Naive B cell (primary cell): ENCODE measurements at regions not wholly inside any gene's neighbourhood (a gene's known extent, or its start where the extent isn't known, plus 50 kb on each side); places are given as distances from the start of the nearest gene placed in this dataset.
"Not testable (repeated sequence)": the region's sequence is repeated elsewhere in the genome, so short reads cannot be mapped to it uniquely, and the experiment has no call there.

Source experiments
- ATAC-seq, 2 donors: fragments of 150-1000 bp; cut with Tn5 transposase; 2 replicates each; pipeline ENCODE4 v1.10.0; 2021; ENCODE audit warnings: low read depth in 2 of 2, mild to moderate bottlenecking in 2 of 2, moderate library complexity in 2 of 2
- DNase-seq: peaks from one replicate; pipeline ENCODE4 v3.0.0; 2022
- H3K27ac Mint-ChIP-seq, 6 donors: one replicate each; pipeline ENCODE4 v1.8.0; 2020 to 2022; ENCODE audit warnings: mild to moderate bottlenecking in 6 of 6, mixed read lengths in 6 of 6, moderate library complexity in 5 of 6, inconsistent platforms in 2 of 6
- H3K27me3 Mint-ChIP-seq, 3 donors: one replicate each; pipeline ENCODE4 v1.8.0; 2021 to 2022; ENCODE audit warnings: mixed read lengths in 3 of 3, mild to moderate bottlenecking in 1 of 3
- H3K36me3 Mint-ChIP-seq, 2 donors: one replicate each; pipeline ENCODE4 v1.8.0; 2020 to 2022; ENCODE audit warnings: mixed read lengths in 2 of 2, inconsistent platforms in 1 of 2, mild to moderate bottlenecking in 1 of 2
- H3K4me1 Mint-ChIP-seq, 3 donors: one replicate each; pipeline ENCODE4 v1.8.0; 2020 to 2022; ENCODE audit warnings: mixed read lengths in 3 of 3, inconsistent platforms in 1 of 3, mild to moderate bottlenecking in 1 of 3, moderate library complexity in 1 of 3
- H3K4me3 Mint-ChIP-seq, 8 donors: one replicate each; pipeline ENCODE4 v1.8.0; 2020 to 2022; ENCODE audit warnings: mild to moderate bottlenecking in 8 of 8, mixed read lengths in 8 of 8, moderate library complexity in 8 of 8, inconsistent platforms in 2 of 8
- H3K9me3 Mint-ChIP-seq, 7 donors: one replicate each; pipeline ENCODE4 v1.8.0; 2020 to 2022; ENCODE audit warnings: mixed read lengths in 7 of 7, mild to moderate bottlenecking in 5 of 7, inconsistent platforms in 2 of 7, moderate library complexity in 1 of 7

DNA sequence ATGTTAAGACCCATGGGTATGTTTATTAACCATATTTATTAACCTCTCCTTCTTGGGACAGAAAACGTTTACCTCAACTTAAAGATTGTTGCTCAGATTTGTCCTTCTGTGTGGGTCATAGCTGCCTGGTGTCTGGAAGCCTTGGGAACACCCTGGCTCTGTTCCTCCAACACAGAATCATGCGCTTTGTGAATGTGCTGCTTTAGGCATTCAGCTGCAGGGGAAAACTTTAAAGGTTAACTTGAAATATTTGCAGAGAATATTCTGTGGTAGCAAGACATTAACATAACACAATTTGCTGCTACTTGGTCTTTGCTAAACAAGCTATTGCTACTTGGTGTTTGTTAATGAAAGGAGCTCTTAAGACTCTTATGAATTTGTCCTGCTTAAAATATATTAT, 50.5 kb upstream of the THOC3 start:
- H3K4me3 Mint-ChIP-seq, H3K4me1 Mint-ChIP-seq, H3K27ac Mint-ChIP-seq, H3K9me3 Mint-ChIP-seq, ATAC-seq, DNase-seq, H3K36me3 Mint-ChIP-seq, H3K27me3 Mint-ChIP-seq: not testable (repeated sequence)

DNA sequence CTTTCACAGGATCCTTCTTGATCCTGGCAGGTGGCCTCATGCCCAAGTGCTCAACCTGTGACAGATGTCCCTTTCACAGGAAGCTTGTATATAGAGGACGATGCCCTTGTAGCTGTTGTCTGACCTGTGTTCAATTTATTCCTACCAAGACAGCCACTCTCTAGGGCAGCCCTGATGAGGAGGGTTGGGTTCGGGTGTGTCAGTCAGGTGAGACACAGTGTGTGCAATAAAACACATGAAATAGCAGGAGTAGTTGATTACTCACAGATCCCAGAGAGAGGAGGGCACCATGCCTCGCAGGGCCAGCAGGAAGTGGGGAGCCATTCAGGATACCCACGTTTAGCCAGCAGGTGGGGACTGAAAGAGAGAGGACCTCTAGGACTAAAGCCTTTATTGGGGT, 52.7 kb upstream of the THOC3 start:
- H3K27ac Mint-ChIP-seq, H3K27me3 Mint-ChIP-seq, ATAC-seq, H3K36me3 Mint-ChIP-seq, H3K4me3 Mint-ChIP-seq, H3K4me1 Mint-ChIP-seq, DNase-seq, H3K9me3 Mint-ChIP-seq: not testable (repeated sequence)

DNA sequence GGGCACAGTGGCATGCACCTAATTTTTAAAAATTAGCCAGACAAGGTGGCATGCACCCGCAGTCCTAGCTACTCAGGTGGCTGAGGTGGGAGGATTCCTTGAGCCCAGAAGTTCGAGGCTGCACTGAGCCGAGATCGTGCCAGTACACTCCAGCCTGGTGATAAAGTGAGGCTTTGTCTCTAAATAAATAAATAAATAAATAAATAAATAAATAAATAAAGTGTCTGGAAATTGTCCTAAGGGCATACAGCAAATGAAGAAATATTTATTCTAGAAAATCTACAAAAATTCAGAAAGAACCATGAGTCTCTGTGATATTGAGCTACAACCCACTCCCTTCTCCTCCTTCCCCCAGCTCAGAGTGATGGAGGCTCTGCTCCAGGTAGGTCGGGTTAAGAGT, 55.4 kb upstream of the THOC3 start:
- not testable (repeated sequence) for H3K4me3 Mint-ChIP-seq, ATAC-seq, H3K27ac Mint-ChIP-seq, H3K36me3 Mint-ChIP-seq, H3K27me3 Mint-ChIP-seq, DNase-seq, H3K9me3 Mint-ChIP-seq, H3K4me1 Mint-ChIP-seq

DNA sequence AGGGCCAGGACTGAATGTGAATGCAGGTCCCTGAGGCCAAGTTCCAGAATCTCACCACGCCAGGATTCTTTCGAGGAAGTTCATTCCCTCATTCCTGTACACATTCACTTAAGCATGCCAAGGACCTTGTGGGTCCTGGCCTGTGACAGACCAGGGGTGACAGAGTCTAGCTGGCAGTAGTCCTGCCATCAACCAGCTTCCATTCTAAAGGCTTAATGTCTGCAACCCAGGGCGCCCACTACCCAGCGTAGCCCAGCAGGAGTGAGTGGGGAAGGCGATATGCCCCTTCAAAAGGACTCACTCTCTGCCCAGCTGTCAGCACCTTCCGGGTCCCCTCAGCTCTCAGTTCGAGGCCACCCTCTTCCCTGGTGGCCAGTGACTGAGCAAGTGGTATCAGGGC, 61.3 kb upstream of the THOC3 start:
- not testable (repeated sequence) for H3K36me3 Mint-ChIP-seq, DNase-seq, H3K9me3 Mint-ChIP-seq, ATAC-seq, H3K4me3 Mint-ChIP-seq, H3K27ac Mint-ChIP-seq, H3K27me3 Mint-ChIP-seq, H3K4me1 Mint-ChIP-seq

DNA sequence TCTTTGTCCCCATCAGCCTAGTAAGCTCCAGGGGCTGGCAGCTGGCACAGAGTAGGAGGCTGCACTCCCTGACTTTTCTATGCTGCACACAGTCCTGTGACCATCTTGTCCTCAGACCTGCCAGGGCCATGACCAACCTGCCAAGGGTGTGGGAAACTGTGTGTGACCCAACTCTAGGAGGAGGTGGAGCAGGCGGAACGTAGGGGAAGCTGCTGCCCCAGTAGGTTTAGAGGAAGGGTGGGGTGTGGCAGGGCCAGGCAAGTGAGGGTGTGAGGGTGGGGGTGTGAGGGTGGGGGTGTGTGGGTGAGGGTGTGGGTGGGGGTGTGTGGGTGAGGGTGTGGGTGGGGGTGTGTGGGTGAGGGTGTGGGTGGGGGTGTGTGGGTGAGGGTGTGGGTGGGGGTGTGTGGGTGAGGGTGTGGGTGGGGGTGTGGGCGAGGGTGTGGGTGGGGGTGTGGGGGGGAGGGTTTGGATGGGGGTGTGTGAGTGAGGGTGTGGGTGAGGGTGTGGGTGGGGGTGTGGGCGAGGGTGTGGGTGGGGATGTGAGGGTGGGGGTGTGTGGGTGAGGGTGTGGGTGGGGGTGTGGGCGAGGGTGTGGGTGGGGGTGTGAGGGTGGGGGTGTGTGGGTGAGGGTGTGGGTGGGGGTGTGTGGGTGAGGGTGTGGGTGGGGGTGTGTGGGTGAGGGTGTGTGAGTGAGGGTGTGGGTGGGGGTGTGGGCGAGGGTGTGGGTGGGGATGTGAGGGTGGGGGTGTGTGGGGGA, 62.4 kb upstream of the THOC3 start:
- not testable (repeated sequence) for DNase-seq

DNA sequence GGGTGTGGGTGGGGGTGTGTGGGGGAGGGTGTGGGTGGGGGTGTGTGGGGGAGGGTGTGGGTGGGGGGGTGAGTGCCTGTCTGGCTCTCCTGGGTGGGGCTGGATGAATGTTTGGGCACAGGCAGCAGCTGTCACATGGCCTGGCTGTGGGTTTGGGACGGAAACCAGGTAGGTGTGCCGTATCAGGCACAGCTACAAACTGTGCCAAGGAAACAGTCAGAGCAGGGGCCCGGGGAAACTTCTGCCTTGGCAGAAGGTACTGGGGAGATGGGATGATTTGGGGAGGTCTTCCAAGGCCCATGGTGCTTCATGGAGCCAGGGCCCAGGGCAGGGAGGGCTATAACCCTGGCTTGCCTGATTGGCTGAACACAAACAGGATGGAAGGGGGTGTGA, 63.0 kb upstream of the THOC3 start:
- H3K27ac Mint-ChIP-seq, H3K4me3 Mint-ChIP-seq: not testable (repeated sequence)

More for the DNA sequence above, 62.4 kb upstream of the THOC3 start:
- not testable (repeated sequence) for H3K4me1 Mint-ChIP-seq, H3K27ac Mint-ChIP-seq, H3K36me3 Mint-ChIP-seq, H3K27me3 Mint-ChIP-seq, H3K4me3 Mint-ChIP-seq, H3K9me3 Mint-ChIP-seq
- peak; percentile 73 to 83 for ATAC-seq

DNA sequence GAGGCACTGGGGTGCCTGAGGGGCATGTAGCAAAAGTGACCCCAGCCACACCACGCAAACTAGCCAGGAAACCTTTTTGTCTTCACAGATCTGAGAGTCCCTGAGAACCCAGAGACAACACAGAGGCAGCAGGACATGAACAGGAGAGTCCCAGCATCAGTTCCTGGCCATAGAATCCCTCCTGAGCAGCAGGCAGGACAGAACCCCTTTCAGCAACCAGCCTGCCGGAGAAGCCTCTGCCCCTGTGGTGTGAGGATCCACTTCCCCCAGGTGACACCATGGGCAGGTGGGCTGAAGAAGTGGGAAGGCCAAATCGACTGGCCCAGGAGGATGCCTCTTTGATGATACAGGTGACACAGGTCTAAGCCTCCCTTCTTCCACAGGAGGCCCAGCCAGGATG, 65.1 kb upstream of the THOC3 start:
- H3K4me3 Mint-ChIP-seq, result not testable (repeated sequence)

More for the DNA sequence above, 63.0 kb upstream of the THOC3 start:
- not testable (repeated sequence) for H3K9me3 Mint-ChIP-seq, H3K4me1 Mint-ChIP-seq, H3K36me3 Mint-ChIP-seq, H3K27me3 Mint-ChIP-seq, DNase-seq
- ATAC-seq, result peak in 1 of 2 donors; percentile 48

DNA sequence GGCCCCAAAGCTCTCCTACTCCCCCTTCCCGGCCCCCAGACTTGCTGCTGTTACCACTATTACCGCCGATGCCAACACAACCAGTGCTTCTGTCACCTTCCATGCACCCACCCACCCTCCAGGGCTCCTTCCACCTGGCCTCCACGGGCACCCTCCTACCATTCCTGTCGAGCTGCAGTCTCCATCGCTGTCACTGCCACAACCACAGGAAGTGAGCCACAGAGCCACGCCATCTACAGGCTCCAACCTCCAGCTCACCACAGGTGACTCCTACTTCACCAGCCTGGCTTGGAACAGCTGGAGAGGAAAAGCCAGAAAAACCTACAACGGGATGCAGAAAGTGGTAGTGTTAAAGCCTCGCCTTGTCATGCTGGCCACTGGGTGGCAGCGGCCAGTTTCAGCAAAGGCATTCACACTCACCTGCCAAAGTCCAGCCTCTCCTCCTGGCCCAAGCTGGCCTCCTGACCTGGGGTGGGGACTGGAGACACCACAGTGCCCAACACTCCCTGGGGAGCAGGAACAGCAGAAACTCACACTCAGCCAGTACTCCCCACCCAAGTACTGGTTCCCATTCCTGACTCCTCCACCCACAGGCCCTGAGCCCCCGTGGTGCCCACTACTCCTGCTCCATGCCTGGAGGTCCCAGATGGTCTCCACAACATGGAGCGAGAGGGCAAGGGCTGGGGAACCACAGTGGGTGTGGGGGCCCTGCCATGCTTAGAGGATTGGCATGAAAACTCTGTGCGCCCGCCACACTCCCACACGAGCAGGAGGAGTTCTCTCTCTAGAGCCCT, 66.5 kb upstream of the THOC3 start:
- not testable (repeated sequence) for ATAC-seq, H3K9me3 Mint-ChIP-seq, H3K27ac Mint-ChIP-seq, DNase-seq, H3K4me1 Mint-ChIP-seq, H3K36me3 Mint-ChIP-seq, H3K4me3 Mint-ChIP-seq
- peaks cover 0 to 15% (median 2%) of the 10 kb centered on the region in 3 donors for H3K27me3 Mint-ChIP-seq

More for the DNA sequence above, 65.1 kb upstream of the THOC3 start:
- DNase-seq, ATAC-seq, H3K36me3 Mint-ChIP-seq, H3K4me1 Mint-ChIP-seq, H3K27ac Mint-ChIP-seq, H3K9me3 Mint-ChIP-seq: not testable (repeated sequence)
- peaks cover 0 to 15% (median 0%) of the 10 kb centered on the region in 3 donors for H3K27me3 Mint-ChIP-seq

DNA sequence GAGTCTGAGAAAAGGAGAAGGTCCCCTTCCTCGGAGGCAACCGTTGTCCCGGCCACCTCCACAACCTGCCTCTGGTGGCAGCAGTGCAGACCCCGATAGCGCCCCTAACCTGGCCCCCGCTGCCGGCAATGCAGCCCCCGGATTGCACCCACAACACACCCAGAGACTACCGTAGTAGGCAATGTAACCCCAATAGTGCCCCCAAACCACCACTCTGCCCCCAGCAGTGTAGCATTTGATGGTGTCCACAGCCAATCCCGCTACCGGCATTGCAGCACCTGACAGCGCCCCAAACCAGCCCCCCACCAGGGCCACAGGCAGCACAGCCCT, 67.1 kb upstream of the THOC3 start:
- not testable (repeated sequence) for DNase-seq, H3K36me3 Mint-ChIP-seq, H3K9me3 Mint-ChIP-seq, H3K4me3 Mint-ChIP-seq, H3K27ac Mint-ChIP-seq, ATAC-seq, H3K4me1 Mint-ChIP-seq
- peaks cover 0 to 15% (median 4%) of the 10 kb centered on the region in 3 donors for H3K27me3 Mint-ChIP-seq

DNA sequence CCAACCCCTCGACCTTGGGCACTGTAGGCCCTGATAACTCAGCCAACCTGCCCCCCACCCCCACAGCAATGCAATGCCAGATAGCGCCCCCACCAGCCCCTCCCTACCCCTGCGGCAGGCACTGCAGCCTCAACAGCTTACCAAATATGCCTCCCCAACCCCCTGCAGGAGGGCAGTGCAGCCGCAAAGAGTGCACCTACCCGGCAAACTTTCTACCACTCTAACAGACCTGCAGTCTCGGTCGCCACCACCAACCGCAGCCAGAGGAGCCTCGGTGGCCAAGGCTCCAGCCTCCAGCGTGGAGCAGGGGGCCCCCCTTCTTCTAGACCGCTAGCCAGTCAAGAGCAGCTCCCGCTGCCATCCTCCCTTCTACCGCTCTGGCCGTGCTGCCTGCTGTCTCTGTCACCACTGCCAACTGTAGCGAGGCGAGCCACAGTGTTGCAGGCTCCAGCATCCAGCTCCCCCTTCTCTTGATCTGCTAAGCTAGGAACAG, 67.7 kb upstream of the THOC3 start:
- not testable (repeated sequence) for H3K9me3 Mint-ChIP-seq, H3K4me1 Mint-ChIP-seq, H3K36me3 Mint-ChIP-seq, H3K4me3 Mint-ChIP-seq, DNase-seq, H3K27ac Mint-ChIP-seq
- peaks cover 0 to 15% (median 4%) of the 10 kb centered on the region in 3 donors for H3K27me3 Mint-ChIP-seq
- peak in 1 of 2 donors; percentile 5 for ATAC-seq

DNA sequence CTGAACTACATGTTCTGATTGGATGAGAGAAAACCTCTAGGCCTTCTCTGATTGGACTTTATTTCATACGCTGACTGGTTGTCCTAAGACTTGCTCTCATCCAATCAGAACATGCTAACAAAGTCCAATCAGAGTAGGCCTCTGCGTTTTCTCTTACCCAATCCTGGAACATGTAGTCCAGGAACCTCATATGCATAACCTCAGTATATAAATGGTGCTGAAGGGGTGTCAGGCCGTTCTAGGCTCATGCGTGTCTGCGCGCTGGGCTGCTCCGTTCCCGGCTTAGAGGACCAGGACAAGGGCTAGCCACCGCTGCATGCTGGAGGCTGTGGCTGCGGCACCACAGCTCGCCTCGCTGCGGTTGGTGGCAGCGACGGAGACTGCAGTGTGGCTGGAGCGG, 68.3 kb upstream of the THOC3 start:
- not testable (repeated sequence) for H3K4me1 Mint-ChIP-seq, DNase-seq, H3K27ac Mint-ChIP-seq, H3K9me3 Mint-ChIP-seq, H3K36me3 Mint-ChIP-seq, ATAC-seq, H3K4me3 Mint-ChIP-seq
- peaks cover 4 to 15% (median 5%) of the 10 kb centered on the region in 3 donors for H3K27me3 Mint-ChIP-seq

DNA sequence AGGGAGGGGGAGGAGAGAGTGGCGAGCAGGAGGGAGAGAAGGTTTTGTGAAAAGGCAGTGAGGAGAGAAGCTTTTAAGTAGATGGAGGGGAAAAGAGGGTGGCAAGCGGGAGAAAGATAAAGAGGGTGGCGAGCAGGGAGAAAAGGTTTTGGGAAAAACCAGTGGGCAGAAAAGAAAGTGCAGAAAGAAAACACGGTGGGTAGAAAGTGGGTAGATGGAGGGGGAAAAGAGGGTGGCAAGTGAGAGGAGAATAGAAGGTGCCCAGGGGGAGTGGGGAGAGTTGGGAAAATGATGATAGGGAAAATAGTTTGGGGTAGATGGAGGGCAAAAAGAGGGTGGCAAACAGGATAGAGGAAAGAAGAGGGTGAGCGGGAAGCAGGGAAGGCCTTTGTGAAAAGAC, 69.1 kb upstream of the THOC3 start:
- not testable (repeated sequence) for H3K36me3 Mint-ChIP-seq, H3K4me1 Mint-ChIP-seq, H3K4me3 Mint-ChIP-seq, ATAC-seq, H3K9me3 Mint-ChIP-seq, DNase-seq
- Mint-ChIP-seq H3K27me3 (peaks cover 4 to 15% (median 5%) of the 10 kb centered on the region in 3 donors), H3K27ac (peak overlapping the region in 1 of 6 donors; percentile 2)

DNA sequence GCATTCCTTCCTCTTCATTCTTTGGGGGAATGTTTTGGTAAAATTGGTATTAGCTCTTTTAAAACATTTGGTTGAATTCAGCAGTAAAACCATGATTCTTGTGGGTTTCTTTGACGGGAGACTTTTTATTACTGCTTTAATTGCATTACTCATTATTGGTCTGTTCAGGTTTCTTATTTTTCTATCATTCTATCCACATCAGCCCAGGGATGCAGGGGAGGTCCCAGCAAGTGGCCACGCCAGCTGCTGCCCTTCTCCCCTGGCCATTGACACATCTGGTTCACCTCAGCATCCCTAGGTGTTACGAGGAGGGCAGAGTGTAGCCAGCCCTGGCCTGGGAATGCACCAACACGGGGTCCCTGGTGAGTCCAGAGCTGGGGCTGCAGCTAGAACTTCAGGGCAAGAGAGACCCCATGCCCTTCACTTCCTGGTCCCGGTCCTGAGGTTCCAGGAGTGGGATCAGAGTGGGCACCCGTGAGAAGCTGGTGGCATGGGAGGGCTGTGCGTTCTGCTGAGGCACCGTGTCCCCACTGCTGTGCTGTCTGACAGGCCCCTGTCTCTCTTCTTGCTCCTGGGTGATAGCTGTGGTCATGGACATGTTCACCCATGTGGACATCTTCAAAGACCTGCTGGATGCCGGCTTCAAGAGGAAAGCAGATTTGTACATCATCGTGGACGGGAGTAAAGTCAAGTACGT, 72.1 kb upstream of the THOC3 start:
- H3K4me3 Mint-ChIP-seq, H3K9me3 Mint-ChIP-seq, DNase-seq, H3K27ac Mint-ChIP-seq, ATAC-seq, H3K4me1 Mint-ChIP-seq, H3K36me3 Mint-ChIP-seq: not testable (repeated sequence)
- peaks cover 4 to 15% (median 5%) of the 10 kb centered on the region in 3 donors for H3K27me3 Mint-ChIP-seq
